Esophagus squamous epithelium (tissue), 4 donors: ENCODE measurements at regions not wholly inside any gene's neighbourhood (a gene's known extent, or its start where the extent isn't known, plus 50 kb on each side); places are given as distances from the start of the nearest gene placed in this dataset.

Experiments used
- CTCF ChIP-seq, 6 experiments: fragments of 450-650 bp in 4 of 6; fragments of 200-600 bp in 2 of 6; sonication (generic) in 2 of 6; IDR thresholded peaks; one replicate each; pipeline ENCODE4 v1.5.1; 2016 to 2019; ENCODE audit warnings: antibody characterized with exemption in 6 of 6, mild to moderate bottlenecking in 4 of 6, moderate library complexity in 4 of 6
- POLR2A ChIP-seq, 4 donors: fragments of 450-650 bp; IDR thresholded peaks; one replicate each; pipeline ENCODE4 v1.6.1; 2017; ENCODE audit warnings: antibody characterized with exemption in 4 of 4, mild to moderate bottlenecking in 4 of 4, moderate library complexity in 3 of 4

DNA sequence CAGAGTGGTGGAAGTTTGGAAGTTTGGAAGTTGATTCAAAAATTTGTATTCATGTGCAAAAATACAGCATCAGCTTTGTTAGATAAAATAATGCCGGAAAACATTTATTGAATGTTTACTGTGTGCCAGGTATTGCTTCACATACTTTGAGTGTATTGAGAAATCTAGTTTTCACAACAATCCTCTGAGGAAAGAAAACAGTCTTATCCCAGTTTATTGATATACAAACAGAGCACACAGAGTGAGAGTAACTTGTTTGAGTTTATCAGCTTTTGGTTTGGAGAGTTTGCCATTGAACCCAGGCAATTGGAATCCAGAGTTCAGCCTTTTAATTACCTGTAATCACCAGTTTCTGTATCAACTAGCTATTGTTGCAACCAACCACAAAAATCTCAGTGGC is 127.2 kb upstream of the RPS6KA3 start:
- TF ChIP-seq POLR2A (IDR thresholded peaks at IDR 0.05), result no peak
- no peak for TF ChIP-seq CTCF (IDR thresholded peaks at IDR 0.05)
